Spleen (tissue), 7 donors: ENCODE measurements at regions not wholly inside any gene's neighbourhood (a gene's known extent, or its start where the extent isn't known, plus 50 kb on each side); places are given as distances from the start of the nearest gene placed in this dataset.

Experiments
- POLR2AphosphoS5 ChIP-seq, 3 donors: sonication (generic); formaldehyde crosslinking; IDR thresholded peaks; one replicate each; pipeline ENCODE4 v1.5.1; 2017; ENCODE audit warnings: antibody characterized with exemption in 3 of 3
- TF ChIP-seq, protein P1 (sequence below), 11 experiments: fragments of 200-600 bp in 7 of 11; fragments of 450-650 bp in 4 of 11; sonication (generic) in 4 of 11; IDR thresholded peaks in 8 of 11; conservative IDR thresholded peaks in 3 of 11; 1 replicate in 7 of 11; 2 replicates in 4 of 11; pipeline versions ENCODE4 v1.4.0 to v1.8.0; 2016 to 2021; ENCODE audit warnings: antibody characterized with exemption in 11 of 11, inconsistent platforms in 4 of 11, mild to moderate bottlenecking in 1 of 11
- donor health status: DM: no; HTN: no; CAD: no; lungs with moderate emphysema.
- donor health status: DM: no; HTN: no; CAD: no.
- donor health status: DM: no; HTN: no; CAD: no.

DNA sequence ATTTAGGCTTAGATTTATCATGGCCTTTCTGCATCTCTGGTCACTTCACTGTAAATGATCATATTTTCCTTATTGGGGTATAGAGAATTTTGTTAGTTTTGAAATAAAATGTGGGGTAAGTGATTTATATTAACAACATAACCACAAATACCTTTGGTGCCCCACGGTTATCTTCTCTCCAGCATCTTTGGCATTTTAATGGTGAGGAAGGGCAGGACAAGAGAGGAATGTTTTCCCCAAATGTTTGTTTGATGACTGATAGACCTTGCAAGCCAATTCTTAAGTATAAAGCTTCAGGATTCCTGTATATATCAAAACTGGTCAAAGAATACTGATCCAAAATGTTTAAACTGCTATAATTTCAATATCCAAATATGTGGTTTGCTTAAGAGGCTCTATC, 171.6 kb upstream of the SMLR1 start:
- TF ChIP-seq, protein P1, sequence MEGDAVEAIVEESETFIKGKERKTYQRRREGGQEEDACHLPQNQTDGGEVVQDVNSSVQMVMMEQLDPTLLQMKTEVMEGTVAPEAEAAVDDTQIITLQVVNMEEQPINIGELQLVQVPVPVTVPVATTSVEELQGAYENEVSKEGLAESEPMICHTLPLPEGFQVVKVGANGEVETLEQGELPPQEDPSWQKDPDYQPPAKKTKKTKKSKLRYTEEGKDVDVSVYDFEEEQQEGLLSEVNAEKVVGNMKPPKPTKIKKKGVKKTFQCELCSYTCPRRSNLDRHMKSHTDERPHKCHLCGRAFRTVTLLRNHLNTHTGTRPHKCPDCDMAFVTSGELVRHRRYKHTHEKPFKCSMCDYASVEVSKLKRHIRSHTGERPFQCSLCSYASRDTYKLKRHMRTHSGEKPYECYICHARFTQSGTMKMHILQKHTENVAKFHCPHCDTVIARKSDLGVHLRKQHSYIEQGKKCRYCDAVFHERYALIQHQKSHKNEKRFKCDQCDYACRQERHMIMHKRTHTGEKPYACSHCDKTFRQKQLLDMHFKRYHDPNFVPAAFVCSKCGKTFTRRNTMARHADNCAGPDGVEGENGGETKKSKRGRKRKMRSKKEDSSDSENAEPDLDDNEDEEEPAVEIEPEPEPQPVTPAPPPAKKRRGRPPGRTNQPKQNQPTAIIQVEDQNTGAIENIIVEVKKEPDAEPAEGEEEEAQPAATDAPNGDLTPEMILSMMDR (IDR thresholded peaks at IDR 0.05 in 8 of 11, conservative IDR thresholded peaks at IDR 0.05 in 3 of 11) = no peak
- no peak for TF ChIP-seq POLR2AphosphoS5 (IDR thresholded peaks at IDR 0.05)
